ENCODE measurements at regions not wholly inside any gene's neighbourhood (a gene's known extent, or its start where the extent isn't known, plus 50 kb on each side); places are given as distances from the start of the nearest gene placed in this dataset.

- no peaks in the 10 kb centered on the region for H3K4me1 ChIP-seq (replicated peaks in 1 of 2; ENCODE audit: control insufficient read depth in 2 of 2, insufficient read depth in 2 of 2, low read length in 2 of 2)
- WGBS (ENCODE audit: insufficient coverage, low coverage, missing lambda C conversion rate) = 0% methylated on average over 1 of the region's 1 CpG
- no peaks in the 10 kb centered on the region for H3K27me3 ChIP-seq (ENCODE audit: control insufficient read depth in 2 of 2, insufficient read depth in 2 of 2, low read length in 2 of 2)
- no peak overlapping the region for H3K4me2 ChIP-seq (ENCODE audit: insufficient read depth, low read length)
- TF ChIP-seq SUPT5H (IDR thresholded peaks at IDR 0.05) (no peak), MYBL2 (IDR thresholded peaks at IDR 0.05; ENCODE audit: low read depth) (no peak), MYBL2 (CRISPR knock-in tag; IDR thresholded peaks at IDR 0.05; ENCODE audit: borderline replicate concordance) (no peak)
- DNase-seq (ENCODE audit: extremely low read depth in 1 of 4, low spot score in 3 of 4) (no peak), ATAC-seq (no peak), FAIRE-seq (no peak)
- intact Hi-C loops (cut with micrococcal nuclease) = no loop called here
- no peaks in the 10 kb centered on the region; the same call in 1 of the 2 replicates for H3K9me3 ChIP-seq (replicated peaks; ENCODE audit: control insufficient read depth, insufficient read depth, low read depth, low read length)
- ChIA-PET CTCF (ENCODE audit: low intra/inter-chr PET ratio) (no interaction called here), POLR2A (no interaction called here)
- H3K9me1 ChIP-seq (ENCODE audit: control insufficient read depth, insufficient read depth, low read length) = no peaks in the 10 kb centered on the region
- H4K20me1 ChIP-seq (replicated peaks; ENCODE audit: control insufficient read depth, insufficient read depth, low read length) = no peaks in the 10 kb centered on the region
- H2AFZ ChIP-seq (ENCODE audit: low read depth, low read length) = no peak overlapping the region
- no TSS peak for BruUV-seq (replicated peaks)
- in situ Hi-C loops (cut with MboI) = no loop called here
- no peak overlapping the region for H3K9ac ChIP-seq (ENCODE audit: insufficient read depth in 1 of 2, low read depth in 2 of 2, low read length in 2 of 2)
- H3K36me3 ChIP-seq (ENCODE audit: control insufficient read depth, insufficient read depth, low read length) = no peaks in the 10 kb centered on the region
- no peak overlapping the region for H3K27ac ChIP-seq (ENCODE audit: extremely low read depth, low read depth, low read length)
- H3K4me3 ChIP-seq = no peak overlapping the region
- H3K79me2 ChIP-seq (ENCODE audit: control insufficient read depth, insufficient read depth, low read length) = no peaks in the 10 kb centered on the region
Measured at GRCh38 chr6:114403858-114404257, 61.0 kb upstream of the HS3ST5 start.

GRCh38 chr6:114398481-114398880 is 55.7 kb upstream of the HS3ST5 start:
- ATAC-seq = no peak
- TF ChIP-seq TRIM28 (IDR thresholded peaks at IDR 0.05) (no peak), TCF7L2 (IDR thresholded peaks at IDR 0.05; ENCODE audit: low read depth, low read length) (no peak), MCM3 (IDR thresholded peaks at IDR 0.05) (no peak), NCOA4 (IDR thresholded peaks at IDR 0.05; ENCODE audit: partially characterized antibody) (no peak), VEZF1 (CRISPR knock-in tag; IDR thresholded peaks at IDR 0.05) (no peak), HES1 (IDR thresholded peaks at IDR 0.05; ENCODE audit: low read depth) (no peak), ZNF449 (CRISPR knock-in tag; IDR thresholded peaks at IDR 0.05) (no peak), MAFF (IDR thresholded peaks at IDR 0.05; ENCODE audit: low read length) (no peak), MAFG (tag; conservative IDR thresholded peaks at IDR 0.05) (no peak), HIVEP1 (CRISPR knock-in tag; IDR thresholded peaks at IDR 0.05) (no peak)

More at GRCh38 chr6:114398481-114398880, 55.7 kb upstream of the HS3ST5 start:
- H3K9me1 ChIP-seq (ENCODE audit: control insufficient read depth, insufficient read depth, low read length) = no peaks in the 10 kb centered on the region
- H3K9me3 ChIP-seq (replicated peaks; ENCODE audit: control insufficient read depth, insufficient read depth, low read depth, low read length) = no peaks in the 10 kb centered on the region; the same call in 1 of the 2 replicates
- ChIA-PET CTCF (ENCODE audit: low intra/inter-chr PET ratio) (no interaction called here), POLR2A (no interaction called here)
- no peaks in the 10 kb centered on the region for H3K79me2 ChIP-seq (ENCODE audit: control insufficient read depth, insufficient read depth, low read length)
- no peaks in the 10 kb centered on the region for H3K4me1 ChIP-seq (replicated peaks in 1 of 2; ENCODE audit: control insufficient read depth in 2 of 2, insufficient read depth in 2 of 2, low read length in 2 of 2)
- no peak overlapping the region for H3K9ac ChIP-seq (ENCODE audit: insufficient read depth in 1 of 2, low read depth in 2 of 2, low read length in 2 of 2)
- BruUV-seq (replicated peaks) = no TSS peak
- H3K27me3 ChIP-seq (ENCODE audit: control insufficient read depth in 2 of 2, insufficient read depth in 2 of 2, low read length in 2 of 2) = no peaks in the 10 kb centered on the region
- H3K4me3 ChIP-seq = no peak overlapping the region
- intact Hi-C loops (cut with micrococcal nuclease) = no loop called here
- H4K20me1 ChIP-seq (replicated peaks; ENCODE audit: control insufficient read depth, insufficient read depth, low read length) = no peaks in the 10 kb centered on the region
- H2AFZ ChIP-seq (ENCODE audit: low read depth, low read length) = no peak overlapping the region
- in situ Hi-C loops (cut with MboI) = no loop called here
- H3K4me2 ChIP-seq (ENCODE audit: insufficient read depth, low read length) = no peak overlapping the region
- no peak overlapping the region for H3K27ac ChIP-seq (ENCODE audit: extremely low read depth, low read depth, low read length)
- 10% methylated on average over 2 of the region's 2 CpGs for WGBS (ENCODE audit: insufficient coverage, low coverage, missing lambda C conversion rate)
- no peaks in the 10 kb centered on the region for H3K36me3 ChIP-seq (ENCODE audit: control insufficient read depth, insufficient read depth, low read length)
- no peak for DNase-seq (ENCODE audit: extremely low read depth in 1 of 4, low spot score in 3 of 4)
- FAIRE-seq = no peak

All from K562 (cell line).